ENCODE measurements at regions not wholly inside any gene's neighbourhood (a gene's known extent, or its start where the extent isn't known, plus 50 kb on each side); places are given as distances from the start of the nearest gene placed in this dataset.

DNA sequence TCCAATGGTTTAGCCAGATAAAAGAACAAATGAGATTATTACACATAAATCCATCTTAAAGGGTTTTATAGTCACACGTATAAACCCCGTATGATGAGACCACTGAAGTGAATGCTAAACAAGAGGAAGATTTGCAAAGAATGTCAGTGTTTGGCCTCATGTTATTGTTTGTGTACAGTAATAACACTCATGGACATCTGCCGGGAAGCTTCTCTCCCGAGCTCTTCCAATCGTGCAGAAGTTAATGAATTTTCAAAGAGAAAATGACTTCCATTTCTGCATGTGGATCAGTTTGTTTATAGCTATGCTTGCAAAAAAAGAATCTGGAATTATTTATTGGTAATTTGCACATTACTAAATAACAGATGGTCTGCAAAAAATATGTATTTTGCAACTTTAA, 88.5 kb upstream of the APCDD1 start:
- Histone ChIP-seq H3K9ac (ENCODE audit: low read length in 5 of 5) (no peak overlapping the region), H3K4me1 (ENCODE audit: control insufficient read depth in 5 of 5, insufficient read depth in 5 of 5, low read length in 5 of 5) (peaks cover 0 to 5% (median 3%) of the 10 kb centered on the region in 5 donors)

GRCh38 chr18:10367836-10368235, 86.6 kb upstream of the APCDD1 start:
- Histone ChIP-seq H3K4me3 (ENCODE audit: low read depth in 1 of 5, low read length in 5 of 5) (no peak overlapping the region), H3K27me3 (ENCODE audit: control insufficient read depth in 5 of 5, insufficient read depth in 4 of 5, low read length in 5 of 5) (peaks cover 0 to 2% (median 0%) of the 10 kb centered on the region in 5 donors), H3K27ac (ENCODE audit: low read depth, low read length) (no peak overlapping the region), H3K36me3 (ENCODE audit: control insufficient read depth in 5 of 5, insufficient read depth in 5 of 5, low read length in 5 of 5) (no peaks in the 10 kb centered on the region), H3K9me3 (ENCODE audit: control insufficient read depth in 5 of 5, low read length in 5 of 5) (peaks cover 0 to 15% (median 12%) of the 10 kb centered on the region in 5 donors), H3K4me1 (ENCODE audit: control insufficient read depth in 5 of 5, insufficient read depth in 5 of 5, low read length in 5 of 5) (peaks cover 0 to 5% (median 3%) of the 10 kb centered on the region in 5 donors), H3K9ac (ENCODE audit: low read length in 5 of 5) (no peak overlapping the region)

More for the DNA sequence above, 88.5 kb upstream of the APCDD1 start:
- peaks cover 0 to 2% (median 0%) of the 10 kb centered on the region in 5 donors for H3K27me3 ChIP-seq (ENCODE audit: control insufficient read depth in 5 of 5, insufficient read depth in 4 of 5, low read length in 5 of 5)
- H3K9me3 ChIP-seq (ENCODE audit: control insufficient read depth in 5 of 5, low read length in 5 of 5), result peaks cover 0 to 18% (median 12%) of the 10 kb centered on the region in 5 donors
- H3K36me3 ChIP-seq (ENCODE audit: control insufficient read depth in 5 of 5, insufficient read depth in 5 of 5, low read length in 5 of 5), result no peaks in the 10 kb centered on the region
- no peak overlapping the region for H3K27ac ChIP-seq (ENCODE audit: low read depth, low read length)
- no peak overlapping the region for H3K4me3 ChIP-seq (ENCODE audit: low read depth in 1 of 5, low read length in 5 of 5)

DNA sequence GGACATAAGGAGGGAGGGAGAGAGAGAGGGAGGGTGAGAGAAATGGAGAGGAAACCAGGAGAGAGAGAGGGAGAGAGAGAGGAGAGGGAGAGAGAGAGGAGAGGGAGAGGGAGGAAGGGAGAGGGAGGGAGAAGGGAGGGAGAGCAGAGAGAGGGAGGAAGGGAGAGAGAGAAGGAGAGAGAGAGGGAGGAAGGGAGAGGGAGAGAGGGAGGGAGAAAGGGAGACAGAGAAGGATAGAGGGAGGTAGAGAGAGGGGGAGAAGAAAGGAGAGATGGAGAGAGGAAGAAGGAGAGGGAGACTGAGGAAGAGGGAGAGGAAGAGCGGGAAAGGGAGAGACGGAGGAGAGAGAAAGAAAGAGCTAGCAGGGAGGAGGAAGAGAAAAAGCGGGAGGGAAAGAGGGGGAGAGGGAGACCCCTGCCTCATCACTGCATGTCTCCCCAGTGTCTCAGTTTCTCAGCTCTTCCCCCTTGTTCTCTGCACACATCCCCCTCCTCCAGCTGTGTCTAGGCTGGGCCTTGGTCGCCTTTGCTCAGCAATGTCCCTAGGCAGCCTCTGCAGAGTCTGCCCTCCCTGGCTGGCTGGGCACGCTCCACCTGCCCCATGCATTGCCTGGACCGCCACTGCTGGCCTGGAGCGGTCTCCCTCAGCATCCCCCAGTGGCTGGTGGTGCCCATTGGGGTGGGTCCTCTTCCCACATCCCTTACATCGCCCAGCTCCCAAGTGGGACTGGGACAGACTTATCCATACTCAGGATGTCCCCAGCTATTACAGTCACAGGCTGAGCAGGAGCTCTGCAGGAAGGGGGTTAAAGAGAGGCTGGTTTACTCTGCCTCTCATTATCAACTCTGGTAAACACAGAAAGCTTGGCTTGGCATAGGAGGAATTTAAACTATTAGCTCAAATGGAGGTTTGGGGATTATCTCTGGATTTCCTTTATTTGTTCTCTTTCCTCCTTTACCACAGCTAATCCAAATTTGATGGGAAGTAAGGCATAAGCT, 85.7 kb upstream of the APCDD1 start:
- Histone ChIP-seq H3K27me3 (ENCODE audit: control insufficient read depth in 5 of 5, insufficient read depth in 4 of 5, low read length in 5 of 5) (peaks cover 0 to 2% (median 0%) of the 10 kb centered on the region in 5 donors), H3K9me3 (ENCODE audit: control insufficient read depth in 5 of 5, low read length in 5 of 5) (peaks cover 0 to 11% (median 8%) of the 10 kb centered on the region in 5 donors), H3K36me3 (ENCODE audit: control insufficient read depth in 5 of 5, insufficient read depth in 5 of 5, low read length in 5 of 5) (no peaks in the 10 kb centered on the region), H3K27ac (ENCODE audit: low read depth, low read length) (no peak overlapping the region), H3K4me3 (ENCODE audit: low read depth in 1 of 5, low read length in 5 of 5) (no peak overlapping the region), H3K4me1 (ENCODE audit: control insufficient read depth in 5 of 5, insufficient read depth in 5 of 5, low read length in 5 of 5) (peaks cover 0 to 5% (median 3%) of the 10 kb centered on the region in 5 donors), H3K9ac (ENCODE audit: low read length in 5 of 5) (no peak overlapping the region)

DNA sequence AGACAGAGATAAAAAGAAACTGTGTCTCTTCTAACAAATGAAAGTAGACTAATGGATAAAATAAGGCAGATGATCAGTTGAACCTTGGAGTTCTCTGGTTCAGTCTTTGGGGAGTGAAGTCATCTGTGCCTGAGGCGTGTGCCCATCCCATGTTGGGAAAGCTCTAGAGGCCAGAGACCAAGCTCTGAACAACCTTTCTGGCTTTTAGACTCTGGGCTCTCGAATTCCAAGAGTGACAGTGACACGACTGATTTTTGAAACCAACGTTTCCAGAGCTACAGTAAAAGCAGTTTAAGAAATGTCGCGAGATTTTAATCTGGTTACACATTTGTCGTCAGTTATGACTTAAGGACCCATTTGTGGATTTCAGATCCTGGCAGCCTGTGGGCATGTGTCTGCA, 83.7 kb upstream of the APCDD1 start:
- peaks cover 0 to 2% (median 0%) of the 10 kb centered on the region in 5 donors for H3K27me3 ChIP-seq (ENCODE audit: control insufficient read depth in 5 of 5, insufficient read depth in 4 of 5, low read length in 5 of 5)
- no peaks in the 10 kb centered on the region for H3K36me3 ChIP-seq (ENCODE audit: control insufficient read depth in 5 of 5, insufficient read depth in 5 of 5, low read length in 5 of 5)
- no peak overlapping the region for H3K9ac ChIP-seq (ENCODE audit: low read length in 5 of 5)
- no peak overlapping the region for H3K4me3 ChIP-seq (ENCODE audit: low read depth in 1 of 5, low read length in 5 of 5)
- peaks cover 0 to 3% (median 2%) of the 10 kb centered on the region in 5 donors for H3K4me1 ChIP-seq (ENCODE audit: control insufficient read depth in 5 of 5, insufficient read depth in 5 of 5, low read length in 5 of 5)
- no peak overlapping the region for H3K27ac ChIP-seq (ENCODE audit: low read depth, low read length)
- H3K9me3 ChIP-seq (ENCODE audit: control insufficient read depth in 5 of 5, low read length in 5 of 5), result no peaks in the 10 kb centered on the region

GRCh38 chr18:10371165-10371564, 83.3 kb upstream of the APCDD1 start:
- peaks cover 0 to 2% (median 0%) of the 10 kb centered on the region in 5 donors for H3K27me3 ChIP-seq (ENCODE audit: control insufficient read depth in 5 of 5, insufficient read depth in 4 of 5, low read length in 5 of 5)
- H3K9me3 ChIP-seq (ENCODE audit: control insufficient read depth in 5 of 5, low read length in 5 of 5), result no peaks in the 10 kb centered on the region
- peaks cover 0 to 3% (median 0%) of the 10 kb centered on the region in 5 donors for H3K4me1 ChIP-seq (ENCODE audit: control insufficient read depth in 5 of 5, insufficient read depth in 5 of 5, low read length in 5 of 5)
- no peak overlapping the region for H3K27ac ChIP-seq (ENCODE audit: low read depth, low read length)
- H3K9ac ChIP-seq (ENCODE audit: low read length in 5 of 5), result no peak overlapping the region
- H3K4me3 ChIP-seq (ENCODE audit: low read depth in 1 of 5, low read length in 5 of 5), result no peak overlapping the region
- no peaks in the 10 kb centered on the region for H3K36me3 ChIP-seq (ENCODE audit: control insufficient read depth in 5 of 5, insufficient read depth in 5 of 5, low read length in 5 of 5)

- Histone ChIP-seq H3K9me3 (ENCODE audit: control insufficient read depth in 5 of 5, low read length in 5 of 5) (no peaks in the 10 kb centered on the region), H3K36me3 (ENCODE audit: control insufficient read depth in 5 of 5, insufficient read depth in 5 of 5, low read length in 5 of 5) (no peaks in the 10 kb centered on the region), H3K4me1 (ENCODE audit: control insufficient read depth in 5 of 5, insufficient read depth in 5 of 5, low read length in 5 of 5) (peaks cover 0 to 9% (median 0%) of the 10 kb centered on the region in 5 donors), H3K27ac (ENCODE audit: low read depth, low read length) (no peak overlapping the region), H3K9ac (ENCODE audit: low read length in 5 of 5) (no peak overlapping the region), H3K4me3 (ENCODE audit: low read depth in 1 of 5, low read length in 5 of 5) (no peak overlapping the region), H3K27me3 (ENCODE audit: control insufficient read depth in 5 of 5, insufficient read depth in 4 of 5, low read length in 5 of 5) (peaks cover 0 to 2% (median 0%) of the 10 kb centered on the region in 5 donors)
Observed at GRCh38 chr18:10374195-10374594, 80.2 kb upstream of the APCDD1 start.

GRCh38 chr18:10374636-10375293, 79.7 kb upstream of the APCDD1 start:
- no peak overlapping the region for H3K9ac ChIP-seq (ENCODE audit: low read length in 5 of 5)
- H3K4me3 ChIP-seq (ENCODE audit: low read depth in 1 of 5, low read length in 5 of 5), result no peak overlapping the region
- no peaks in the 10 kb centered on the region for H3K9me3 ChIP-seq (ENCODE audit: control insufficient read depth in 5 of 5, low read length in 5 of 5)
- H3K36me3 ChIP-seq (ENCODE audit: control insufficient read depth in 5 of 5, insufficient read depth in 5 of 5, low read length in 5 of 5), result no peaks in the 10 kb centered on the region
- H3K27me3 ChIP-seq (ENCODE audit: control insufficient read depth in 5 of 5, insufficient read depth in 4 of 5, low read length in 5 of 5), result no peaks in the 10 kb centered on the region
- peaks cover 0 to 11% (median 0%) of the 10 kb centered on the region in 5 donors for H3K4me1 ChIP-seq (ENCODE audit: control insufficient read depth in 5 of 5, insufficient read depth in 5 of 5, low read length in 5 of 5)
- H3K27ac ChIP-seq (ENCODE audit: low read depth, low read length), result no peak overlapping the region

DNA sequence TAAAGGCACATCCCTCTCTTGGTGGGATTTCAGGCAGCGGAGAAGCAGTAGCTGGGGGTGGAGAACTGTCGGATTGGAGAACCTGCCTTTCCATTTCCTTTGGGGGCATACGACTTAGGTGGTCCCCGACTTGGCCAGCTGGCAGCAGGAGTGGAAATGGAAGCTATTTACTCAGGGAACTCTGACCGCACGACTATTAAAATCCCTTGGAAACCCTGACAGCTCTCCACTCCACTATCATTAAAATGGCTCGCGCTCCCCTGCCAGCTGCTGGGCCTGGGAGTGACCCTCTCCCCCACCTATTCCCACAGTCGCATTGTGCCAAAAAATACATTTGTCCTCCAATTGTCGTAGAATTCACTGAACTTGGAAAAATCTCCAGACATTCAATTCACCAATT, 77.7 kb upstream of the APCDD1 start:
- H3K27ac ChIP-seq (ENCODE audit: low read depth, low read length), result no peak overlapping the region
- peaks cover 0 to 11% (median 0%) of the 10 kb centered on the region in 5 donors for H3K4me1 ChIP-seq (ENCODE audit: control insufficient read depth in 5 of 5, insufficient read depth in 5 of 5, low read length in 5 of 5)

DNA sequence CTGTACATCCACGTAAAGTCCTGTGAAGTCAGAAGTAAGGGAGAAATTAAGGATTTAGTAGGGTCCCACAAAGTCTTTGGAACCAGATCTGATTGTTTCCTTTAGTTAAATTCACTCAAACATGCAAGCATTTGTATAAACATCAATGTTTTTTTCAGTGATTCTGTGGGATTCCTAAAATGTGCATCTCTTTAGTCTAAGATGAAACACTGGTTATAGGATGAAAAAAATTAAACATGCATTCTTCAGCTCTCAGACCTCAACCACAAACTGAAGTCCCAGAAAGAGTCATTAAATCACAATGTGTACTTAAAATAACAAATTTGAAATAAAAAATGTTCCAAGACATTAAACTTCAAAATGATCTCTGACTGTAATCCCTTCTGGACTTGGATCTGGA, 76.5 kb upstream of the APCDD1 start:
- H3K36me3 ChIP-seq (ENCODE audit: control insufficient read depth in 5 of 5, insufficient read depth in 5 of 5, low read length in 5 of 5), result no peaks in the 10 kb centered on the region
- no peaks in the 10 kb centered on the region for H3K9me3 ChIP-seq (ENCODE audit: control insufficient read depth in 5 of 5, low read length in 5 of 5)
- no peak overlapping the region for H3K4me3 ChIP-seq (ENCODE audit: low read depth in 1 of 5, low read length in 5 of 5)
- H3K27ac ChIP-seq (ENCODE audit: low read depth, low read length), result no peak overlapping the region
- H3K27me3 ChIP-seq (ENCODE audit: control insufficient read depth in 5 of 5, insufficient read depth in 4 of 5, low read length in 5 of 5), result no peaks in the 10 kb centered on the region
- H3K4me1 ChIP-seq (ENCODE audit: control insufficient read depth in 5 of 5, insufficient read depth in 5 of 5, low read length in 5 of 5), result peaks cover 0 to 11% (median 0%) of the 10 kb centered on the region in 5 donors
- H3K9ac ChIP-seq (ENCODE audit: low read length in 5 of 5), result no peak overlapping the region

More for the DNA sequence above, 77.7 kb upstream of the APCDD1 start:
- Histone ChIP-seq H3K9ac (ENCODE audit: low read length in 5 of 5) (no peak overlapping the region), H3K36me3 (ENCODE audit: control insufficient read depth in 5 of 5, insufficient read depth in 5 of 5, low read length in 5 of 5) (no peaks in the 10 kb centered on the region), H3K9me3 (ENCODE audit: control insufficient read depth in 5 of 5, low read length in 5 of 5) (no peaks in the 10 kb centered on the region), H3K27me3 (ENCODE audit: control insufficient read depth in 5 of 5, insufficient read depth in 4 of 5, low read length in 5 of 5) (no peaks in the 10 kb centered on the region), H3K4me3 (ENCODE audit: low read depth in 1 of 5, low read length in 5 of 5) (no peak overlapping the region)

All from subcutaneous abdominal adipose tissue (tissue), 5 donors.